ENCODE measurements at regions not wholly inside any gene's neighbourhood (a gene's known extent, or its start where the extent isn't known, plus 50 kb on each side); places are given as distances from the start of the nearest gene placed in this dataset.

DNA sequence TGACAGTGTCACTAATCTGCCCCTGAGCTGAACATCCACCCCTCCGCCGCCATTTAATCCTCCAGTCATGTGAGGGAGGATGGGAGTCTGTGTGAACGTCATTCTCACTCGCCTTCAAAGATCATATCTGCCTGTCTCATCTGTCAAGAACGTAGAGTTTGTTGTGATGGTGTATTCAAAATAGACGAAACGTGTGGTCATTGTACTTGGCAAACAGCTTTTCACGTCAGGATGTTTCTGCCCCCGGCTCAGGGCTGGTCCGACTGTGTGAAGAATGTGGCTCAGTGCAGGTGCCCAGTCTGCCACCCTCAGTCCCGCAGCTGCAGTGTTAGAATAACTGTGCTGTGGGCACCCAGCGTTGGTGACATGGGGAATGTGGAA is 148.0 kb downstream of the KCNJ12 start:
- no peak for ATAC-seq
- Histone ChIP-seq H3K9me3 (no peaks in the 10 kb centered on the region), H3K27me3 (peaks cover 0 to 4% of the 10 kb centered on the region in 2 donors), H3K4me1 (no peaks in the 10 kb centered on the region), H3K27ac (no peak overlapping the region), H3K4me3 (no peak overlapping the region), H3K36me3 (no peaks in the 10 kb centered on the region)
- intact Hi-C loops (cut with DNase I): no loop called here
- no peak for DNase-seq
- TF ChIP-seq, protein P1, sequence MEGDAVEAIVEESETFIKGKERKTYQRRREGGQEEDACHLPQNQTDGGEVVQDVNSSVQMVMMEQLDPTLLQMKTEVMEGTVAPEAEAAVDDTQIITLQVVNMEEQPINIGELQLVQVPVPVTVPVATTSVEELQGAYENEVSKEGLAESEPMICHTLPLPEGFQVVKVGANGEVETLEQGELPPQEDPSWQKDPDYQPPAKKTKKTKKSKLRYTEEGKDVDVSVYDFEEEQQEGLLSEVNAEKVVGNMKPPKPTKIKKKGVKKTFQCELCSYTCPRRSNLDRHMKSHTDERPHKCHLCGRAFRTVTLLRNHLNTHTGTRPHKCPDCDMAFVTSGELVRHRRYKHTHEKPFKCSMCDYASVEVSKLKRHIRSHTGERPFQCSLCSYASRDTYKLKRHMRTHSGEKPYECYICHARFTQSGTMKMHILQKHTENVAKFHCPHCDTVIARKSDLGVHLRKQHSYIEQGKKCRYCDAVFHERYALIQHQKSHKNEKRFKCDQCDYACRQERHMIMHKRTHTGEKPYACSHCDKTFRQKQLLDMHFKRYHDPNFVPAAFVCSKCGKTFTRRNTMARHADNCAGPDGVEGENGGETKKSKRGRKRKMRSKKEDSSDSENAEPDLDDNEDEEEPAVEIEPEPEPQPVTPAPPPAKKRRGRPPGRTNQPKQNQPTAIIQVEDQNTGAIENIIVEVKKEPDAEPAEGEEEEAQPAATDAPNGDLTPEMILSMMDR (IDR thresholded peaks at IDR 0.05): no peak

DNA sequence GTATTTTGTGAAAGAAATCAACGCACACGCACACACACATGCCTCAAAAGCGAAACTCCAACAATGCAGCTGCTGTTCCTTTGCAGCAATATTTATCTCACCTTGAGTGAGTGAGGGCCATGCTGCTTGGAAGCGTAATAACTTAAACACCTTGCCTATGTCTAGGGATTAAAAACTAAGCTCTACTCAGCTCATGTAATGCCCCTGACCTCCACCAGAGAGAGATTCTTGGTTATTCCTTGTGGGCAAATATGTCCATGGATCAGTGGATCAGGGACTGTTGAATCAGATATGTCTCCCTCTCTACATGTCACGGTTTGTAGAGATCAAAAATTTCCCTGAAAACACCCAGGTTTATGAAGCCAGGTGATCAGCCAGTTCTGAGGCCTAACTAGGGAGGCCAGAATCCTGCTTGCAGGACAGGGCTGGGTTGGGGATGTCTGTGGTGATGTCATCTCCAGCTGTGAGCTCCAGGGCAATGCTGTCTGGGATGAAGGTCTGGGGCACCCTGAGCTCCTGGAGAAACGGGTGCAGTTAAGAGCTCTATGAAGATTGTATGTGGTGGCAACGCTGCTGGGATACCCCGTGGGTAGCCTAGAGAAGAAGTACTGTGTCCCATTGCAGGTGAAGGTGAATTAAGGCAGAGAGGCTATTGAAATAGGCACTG is 149.4 kb downstream of the KCNJ12 start:
- H3K27me3 ChIP-seq: peaks cover 0 to 4% of the 10 kb centered on the region in 2 donors
- H3K9me3 ChIP-seq: no peaks in the 10 kb centered on the region
- H3K4me3 ChIP-seq: no peak overlapping the region
- no peaks in the 10 kb centered on the region for H3K36me3 ChIP-seq
- DNase-seq (no peak), ATAC-seq (no peak)
- intact Hi-C loops (cut with DNase I): no loop called here
- TF ChIP-seq, protein P1 (IDR thresholded peaks at IDR 0.05): no peak
- no peaks in the 10 kb centered on the region for H3K4me1 ChIP-seq
- H3K27ac ChIP-seq: no peak overlapping the region

DNA sequence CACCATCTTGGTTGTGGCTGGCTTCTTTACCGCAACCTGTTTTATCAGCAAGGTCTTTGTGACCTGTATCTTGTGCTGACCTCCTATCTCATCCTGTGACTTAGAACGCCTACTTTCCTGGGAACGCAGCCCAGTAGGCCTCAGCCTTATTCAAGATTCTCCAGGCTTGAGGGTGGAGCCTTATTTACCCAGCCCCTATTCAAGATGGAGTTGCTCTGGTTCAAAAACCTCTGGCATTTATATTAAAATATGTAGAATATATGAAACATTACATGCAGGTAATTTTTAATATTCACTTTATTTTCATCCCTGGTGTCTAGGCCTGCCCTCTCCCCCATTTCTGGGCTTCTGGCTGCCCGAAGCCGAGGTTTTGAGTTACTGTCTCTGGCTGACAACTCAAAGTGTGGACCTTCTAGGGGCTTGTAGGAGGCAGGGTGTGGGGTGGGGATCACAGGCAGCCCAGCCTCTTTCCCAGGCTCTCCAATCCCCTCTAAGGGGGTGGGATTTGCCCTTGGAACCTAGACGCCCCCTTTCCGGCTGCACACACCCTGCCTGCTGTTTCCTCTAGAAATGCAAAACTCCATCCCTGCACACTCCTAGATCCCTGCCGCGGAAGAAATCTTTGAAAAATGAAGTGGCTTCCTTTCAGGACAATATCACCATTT is 152.0 kb downstream of the KCNJ12 start:
- no peaks in the 10 kb centered on the region for H3K9me3 ChIP-seq
- H3K36me3 ChIP-seq: peaks cover 0 to under 1% of the 10 kb centered on the region in 2 donors
- no peak overlapping the region for H3K4me3 ChIP-seq
- H3K27me3 ChIP-seq: no peaks in the 10 kb centered on the region
- TF ChIP-seq, protein P1 (IDR thresholded peaks at IDR 0.05): no peak
- ATAC-seq (no peak), DNase-seq (no peak)
- H3K4me1 ChIP-seq: no peaks in the 10 kb centered on the region
- intact Hi-C loops (cut with DNase I): no loop called here
- H3K27ac ChIP-seq: no peak overlapping the region

DNA sequence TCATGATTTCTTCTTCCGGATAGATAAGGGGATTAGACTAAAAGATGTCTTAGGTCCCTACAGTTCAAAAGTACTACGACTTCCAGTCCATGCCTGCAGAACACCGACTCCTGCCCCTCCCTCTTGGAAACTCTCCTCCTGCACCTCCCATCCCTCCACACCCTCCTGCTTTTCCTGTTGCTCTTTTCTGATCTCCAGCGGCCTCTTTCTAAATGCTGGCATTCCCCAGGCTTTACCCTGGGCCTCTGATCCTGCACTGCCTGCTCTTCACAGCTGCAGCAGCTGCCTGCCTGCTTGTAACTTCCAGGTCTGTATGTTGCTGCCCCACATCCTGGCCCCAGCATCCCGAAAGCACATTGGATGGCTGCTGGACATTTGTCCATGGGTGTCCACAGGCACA is 154.2 kb downstream of the KCNJ12 start:
- no peak overlapping the region for H3K4me3 ChIP-seq

DNA sequence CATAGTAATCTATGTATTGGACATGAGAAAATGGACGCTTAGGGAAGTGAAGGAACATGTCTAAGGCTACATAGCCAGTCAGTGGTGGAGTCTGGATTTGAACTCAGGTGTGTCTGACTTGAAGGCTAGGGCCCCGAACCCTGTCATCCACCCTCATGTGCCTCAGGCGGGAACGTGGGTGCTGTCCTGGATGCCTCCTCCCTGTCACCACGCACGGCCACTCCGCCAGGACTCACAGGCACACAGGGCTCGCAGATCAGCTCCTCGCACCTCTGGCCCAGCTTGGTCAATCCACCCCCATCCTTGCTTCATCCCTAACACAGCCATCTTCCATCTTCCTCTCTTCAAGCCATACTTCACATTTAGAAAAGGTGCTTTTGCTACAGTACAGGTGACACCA is 154.7 kb downstream of the KCNJ12 start:
- no peaks in the 10 kb centered on the region for H3K9me3 ChIP-seq
- TF ChIP-seq, protein P1 (IDR thresholded peaks at IDR 0.05): no peak
- H3K36me3 ChIP-seq: peaks cover 0 to 24% of the 10 kb centered on the region in 2 donors
- no peak for DNase-seq
- ATAC-seq: no peak
- no peaks in the 10 kb centered on the region for H3K4me1 ChIP-seq
- no peaks in the 10 kb centered on the region for H3K27me3 ChIP-seq
- intact Hi-C loops (cut with DNase I): no loop called here
- H3K4me3 ChIP-seq: no peak overlapping the region
- no peak overlapping the region for H3K27ac ChIP-seq

More for the DNA sequence above, 154.2 kb downstream of the KCNJ12 start:
- Histone ChIP-seq H3K36me3 (peaks cover 0 to 22% of the 10 kb centered on the region in 2 donors), H3K9me3 (no peaks in the 10 kb centered on the region), H3K4me1 (no peaks in the 10 kb centered on the region), H3K27me3 (no peaks in the 10 kb centered on the region), H3K27ac (no peak overlapping the region)
- DNase-seq (no peak), ATAC-seq (no peak)
- intact Hi-C loops (cut with DNase I): no loop called here
- TF ChIP-seq, protein P1 (IDR thresholded peaks at IDR 0.05): no peak

Measured in left lung (tissue), 4 donors.